WERI-Rb-1 (cell line): ENCODE measurements at regions not wholly inside any gene's neighbourhood (a gene's known extent, or its start where the extent isn't known, plus 50 kb on each side); places are given as distances from the start of the nearest gene placed in this dataset.

Source experiments
- DNase-seq: peaks from one replicate; pipeline ENCODE4 v3.0.0-alpha.2; 2020
- H3K27ac ChIP-seq: fragments of 250-450 bp; sonication (Bioruptor Pico); 2 replicates; pipeline ENCODE4 v1.5.1; 2020; ENCODE audit warnings: mild to moderate bottlenecking, moderate library complexity
- H3K27me3 ChIP-seq: fragments of 250-450 bp; sonication (Bioruptor Pico); 2 replicates; pipeline ENCODE4 v1.5.1; 2021; ENCODE audit warnings: mild to moderate bottlenecking, low read depth, moderate library complexity; ENCODE audit not compliant: insufficient read depth, severe bottlenecking
- H3K36me3 ChIP-seq: fragments of 250-450 bp; sonication (Bioruptor Pico); 2 replicates; pipeline ENCODE4 v1.5.1; 2020; ENCODE audit warnings: mild to moderate bottlenecking, moderate library complexity
- H3K4me3 ChIP-seq: 2 replicates; pipeline ENCODE4 v1.5.1; 2011; ENCODE audit warnings: low read depth, mild to moderate bottlenecking, control low read depth, low read length
- H3K9me3 ChIP-seq: fragments of 250-450 bp; sonication (Bioruptor Pico); 2 replicates; pipeline ENCODE4 v1.5.1; 2021; ENCODE audit warnings: mild to moderate bottlenecking, moderate library complexity; ENCODE audit not compliant: severe bottlenecking
- CTCF ChIP-seq: IDR thresholded peaks from 2 replicates; pipeline ENCODE4 v1.5.1; 2011; ENCODE audit warnings: low read depth, mild to moderate bottlenecking, control low read depth, inconsistent platforms, low read length

GRCh38 chr4:135684001-135684400, 1482.4 kb upstream of the PABPC4L start:
- no peak for DNase-seq
- H3K9me3 ChIP-seq: peaks cover 2% of the 10 kb centered on the region
- TF ChIP-seq CTCF: no peak
- no peaks in the 10 kb centered on the region for H3K27me3 ChIP-seq
- no peaks in the 10 kb centered on the region for H3K36me3 ChIP-seq
- H3K27ac ChIP-seq: no peak overlapping the region
- H3K4me3 ChIP-seq: no peak overlapping the region

- H3K4me3 ChIP-seq: no peak overlapping the region
- no peak for TF ChIP-seq CTCF
- no peaks in the 10 kb centered on the region for H3K9me3 ChIP-seq
- H3K27me3 ChIP-seq: no peaks in the 10 kb centered on the region
- no peaks in the 10 kb centered on the region for H3K36me3 ChIP-seq
- no peak for DNase-seq
- no peak overlapping the region for H3K27ac ChIP-seq
Measured at GRCh38 chr4:135672202-135672601, 1470.6 kb upstream of the PABPC4L start.

- no peak for DNase-seq
- TF ChIP-seq CTCF: peak; percentile 12; the same call in 1 of the 2 replicates
Measured at GRCh38 chr4:135670548-135670947, 1469.0 kb upstream of the PABPC4L start.

More at GRCh38 chr4:135670548-135670947, 1469.0 kb upstream of the PABPC4L start:
- Histone ChIP-seq H3K4me3 (no peak overlapping the region), H3K27ac (no peak overlapping the region), H3K36me3 (no peaks in the 10 kb centered on the region), H3K9me3 (no peaks in the 10 kb centered on the region), H3K27me3 (no peaks in the 10 kb centered on the region)
